HG03196 (cell line): ENCODE measurements at regions not wholly inside any gene's neighbourhood (a gene's known extent, or its start where the extent isn't known, plus 50 kb on each side); places are given as distances from the start of the nearest gene placed in this dataset.

Experiments used
- ATAC-seq: cut with Tn5 transposase; IDR thresholded peaks from one replicate; pipeline ENCODE4 v1.9.1; 2021; ENCODE audit not compliant: unreplicated experiment

GRCh38 chr15:47412802-47413201, 304.5 kb upstream of the SEMA6D start:
- ATAC-seq = no peak

- ATAC-seq = no peak
Measured at GRCh38 chr15:47414207-47414606, 303.1 kb upstream of the SEMA6D start.

- no peak for ATAC-seq
Measured at GRCh38 chr15:47415539-47415971, 301.8 kb upstream of the SEMA6D start.

GRCh38 chr15:47422881-47423665, 294.2 kb upstream of the SEMA6D start:
- ATAC-seq = no peak

- ATAC-seq = no peak
Measured at GRCh38 chr15:47427463-47427862, 289.8 kb upstream of the SEMA6D start.

- no peak for ATAC-seq
Measured at GRCh38 chr15:47429376-47429775, 287.9 kb upstream of the SEMA6D start.

- ATAC-seq = no peak
Measured at GRCh38 chr15:47431501-47431900, 285.8 kb upstream of the SEMA6D start.

- ATAC-seq = no peak
Measured at GRCh38 chr15:47432826-47433225, 284.5 kb upstream of the SEMA6D start.

GRCh38 chr15:47434596-47434995, 282.7 kb upstream of the SEMA6D start:
- no peak for ATAC-seq

- no peak for ATAC-seq
Measured at GRCh38 chr15:47437491-47437890, 279.8 kb upstream of the SEMA6D start.

GRCh38 chr15:47439146-47440111, 277.9 kb upstream of the SEMA6D start:
- ATAC-seq = no peak

GRCh38 chr15:47442371-47442770, 274.9 kb upstream of the SEMA6D start:
- ATAC-seq = no peak

- no peak for ATAC-seq
Measured at GRCh38 chr15:47443839-47444238, 273.5 kb upstream of the SEMA6D start.

GRCh38 chr15:47445723-47446392, 271.4 kb upstream of the SEMA6D start:
- no peak for ATAC-seq

GRCh38 chr15:47460795-47461573, 256.3 kb upstream of the SEMA6D start:
- no peak for ATAC-seq

GRCh38 chr15:47461652-47462141, 255.6 kb upstream of the SEMA6D start:
- ATAC-seq = no peak

- ATAC-seq = no peak
Measured at GRCh38 chr15:47466357-47466756, 250.9 kb upstream of the SEMA6D start.

- no peak for ATAC-seq
Measured at GRCh38 chr15:47470983-47471382, 246.3 kb upstream of the SEMA6D start.

GRCh38 chr15:47473106-47473725, 244.1 kb upstream of the SEMA6D start:
- no peak for ATAC-seq

- ATAC-seq = no peak
Measured at GRCh38 chr15:47473832-47474231, 243.5 kb upstream of the SEMA6D start.
